ENCODE measurements at regions not wholly inside any gene's neighbourhood (a gene's known extent, or its start where the extent isn't known, plus 50 kb on each side); places are given as distances from the start of the nearest gene placed in this dataset.
A peak's percentile ranks its signal among the peaks of the same experiment; 100 is the strongest.
"Not testable (repeated sequence)": the region's sequence is repeated elsewhere in the genome, so short reads cannot be mapped to it uniquely, and the experiment has no call there.

DNA sequence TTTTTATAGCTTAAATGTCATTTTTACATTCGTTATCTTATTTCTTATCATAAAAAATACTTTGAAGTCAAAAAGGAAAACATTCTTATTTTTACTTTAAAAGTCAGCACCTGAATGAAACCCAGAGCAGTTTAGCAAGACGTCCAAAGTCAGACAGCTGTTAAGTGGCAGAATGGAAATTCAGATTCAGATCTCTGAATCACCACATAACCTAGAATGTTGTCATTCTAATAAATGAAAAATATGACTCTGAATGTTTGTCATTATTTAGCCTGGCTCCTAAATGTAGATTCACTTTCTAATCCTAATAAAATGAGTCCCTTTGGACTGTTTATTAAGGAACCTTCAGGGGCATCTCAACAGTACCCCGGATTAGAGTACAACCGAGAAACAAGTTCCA, 75.2 kb upstream of the RGS7 start:
- Mint-ChIP-seq H3K27me3 (ENCODE audit: low read depth) (peaks cover 22% of the 10 kb centered on the region), H3K4me3 (no peak overlapping the region), H3K36me3 (ENCODE audit: low read depth) (peaks cover 5% of the 10 kb centered on the region), H3K9me3 (no peaks in the 10 kb centered on the region), H3K4me1 (no peaks in the 10 kb centered on the region), H3K27ac (ENCODE audit: unreplicated experiment) (no peak overlapping the region)
- TF ChIP-seq, protein P1, sequence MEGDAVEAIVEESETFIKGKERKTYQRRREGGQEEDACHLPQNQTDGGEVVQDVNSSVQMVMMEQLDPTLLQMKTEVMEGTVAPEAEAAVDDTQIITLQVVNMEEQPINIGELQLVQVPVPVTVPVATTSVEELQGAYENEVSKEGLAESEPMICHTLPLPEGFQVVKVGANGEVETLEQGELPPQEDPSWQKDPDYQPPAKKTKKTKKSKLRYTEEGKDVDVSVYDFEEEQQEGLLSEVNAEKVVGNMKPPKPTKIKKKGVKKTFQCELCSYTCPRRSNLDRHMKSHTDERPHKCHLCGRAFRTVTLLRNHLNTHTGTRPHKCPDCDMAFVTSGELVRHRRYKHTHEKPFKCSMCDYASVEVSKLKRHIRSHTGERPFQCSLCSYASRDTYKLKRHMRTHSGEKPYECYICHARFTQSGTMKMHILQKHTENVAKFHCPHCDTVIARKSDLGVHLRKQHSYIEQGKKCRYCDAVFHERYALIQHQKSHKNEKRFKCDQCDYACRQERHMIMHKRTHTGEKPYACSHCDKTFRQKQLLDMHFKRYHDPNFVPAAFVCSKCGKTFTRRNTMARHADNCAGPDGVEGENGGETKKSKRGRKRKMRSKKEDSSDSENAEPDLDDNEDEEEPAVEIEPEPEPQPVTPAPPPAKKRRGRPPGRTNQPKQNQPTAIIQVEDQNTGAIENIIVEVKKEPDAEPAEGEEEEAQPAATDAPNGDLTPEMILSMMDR (conservative IDR thresholded peaks at IDR 0.05) = no peak
- no peak for DNase-seq (ENCODE audit: low read depth, low spot score)

DNA sequence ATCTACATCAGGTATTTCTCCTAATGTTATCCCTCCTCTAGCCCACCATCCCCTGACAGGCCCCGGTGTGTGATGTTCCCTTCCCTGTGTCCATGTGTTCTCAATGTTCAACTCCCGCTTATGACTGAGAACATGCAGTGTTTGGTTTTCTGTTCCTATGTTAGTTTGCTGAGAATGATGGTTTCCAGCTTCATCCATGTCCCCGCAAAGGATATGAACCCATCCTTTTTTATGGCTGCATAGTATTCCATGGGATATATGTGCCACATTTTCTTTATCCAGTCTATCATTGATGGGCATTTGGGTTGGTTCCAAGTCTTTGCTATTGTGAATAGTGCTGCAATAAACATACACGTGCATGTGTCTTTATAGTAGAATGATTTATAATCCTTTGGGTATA, 68.1 kb upstream of the RGS7 start:
- H3K4me1 Mint-ChIP-seq, H3K9me3 Mint-ChIP-seq: not testable (repeated sequence)

DNA sequence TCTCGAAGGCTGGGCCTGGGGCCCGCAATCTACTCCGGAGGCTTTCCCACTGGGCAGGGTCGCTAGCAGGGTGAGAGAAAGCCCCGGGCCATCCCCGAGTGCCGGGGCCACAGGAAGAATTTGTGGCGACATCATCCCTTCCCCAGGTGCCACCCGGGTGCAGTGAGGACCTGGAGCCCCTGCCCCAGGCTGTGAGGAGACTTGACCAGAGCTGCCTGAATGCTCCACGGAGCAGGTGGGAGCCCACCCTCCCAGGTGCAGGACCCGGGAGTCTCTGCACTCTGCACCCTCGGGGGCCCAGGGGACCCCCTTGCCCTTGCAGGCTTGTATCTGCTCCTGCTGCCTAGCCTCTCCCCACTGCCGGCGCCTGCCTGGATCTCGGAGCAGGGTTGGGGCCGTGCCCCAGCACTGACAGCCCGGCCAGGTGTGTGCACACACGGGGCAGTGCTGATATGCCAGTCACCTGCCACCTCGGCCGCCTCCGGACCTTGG, 67.5 kb upstream of the RGS7 start:
- no peaks in the 10 kb centered on the region for H3K36me3 Mint-ChIP-seq (ENCODE audit: low read depth)
- no peak overlapping the region for H3K4me3 Mint-ChIP-seq
- peaks cover 3% of the 10 kb centered on the region for H3K9me3 Mint-ChIP-seq
- no peak for DNase-seq (ENCODE audit: low read depth, low spot score)
- no peak overlapping the region for H3K27ac Mint-ChIP-seq (ENCODE audit: unreplicated experiment)
- peaks cover 81% of the 10 kb centered on the region for H3K27me3 Mint-ChIP-seq (ENCODE audit: low read depth)
- TF ChIP-seq, protein P1 (conservative IDR thresholded peaks at IDR 0.05) = no peak
- H3K4me1 Mint-ChIP-seq = peaks cover 5% of the 10 kb centered on the region

More for the DNA sequence above, 68.1 kb upstream of the RGS7 start:
- H3K36me3 Mint-ChIP-seq (ENCODE audit: low read depth); DNase-seq (ENCODE audit: low read depth, low spot score); H3K27ac Mint-ChIP-seq (ENCODE audit: unreplicated experiment): not testable (repeated sequence)
- H3K4me3 Mint-ChIP-seq = peak overlapping the region; percentile 74
- peaks cover 78% of the 10 kb centered on the region for H3K27me3 Mint-ChIP-seq (ENCODE audit: low read depth)

DNA sequence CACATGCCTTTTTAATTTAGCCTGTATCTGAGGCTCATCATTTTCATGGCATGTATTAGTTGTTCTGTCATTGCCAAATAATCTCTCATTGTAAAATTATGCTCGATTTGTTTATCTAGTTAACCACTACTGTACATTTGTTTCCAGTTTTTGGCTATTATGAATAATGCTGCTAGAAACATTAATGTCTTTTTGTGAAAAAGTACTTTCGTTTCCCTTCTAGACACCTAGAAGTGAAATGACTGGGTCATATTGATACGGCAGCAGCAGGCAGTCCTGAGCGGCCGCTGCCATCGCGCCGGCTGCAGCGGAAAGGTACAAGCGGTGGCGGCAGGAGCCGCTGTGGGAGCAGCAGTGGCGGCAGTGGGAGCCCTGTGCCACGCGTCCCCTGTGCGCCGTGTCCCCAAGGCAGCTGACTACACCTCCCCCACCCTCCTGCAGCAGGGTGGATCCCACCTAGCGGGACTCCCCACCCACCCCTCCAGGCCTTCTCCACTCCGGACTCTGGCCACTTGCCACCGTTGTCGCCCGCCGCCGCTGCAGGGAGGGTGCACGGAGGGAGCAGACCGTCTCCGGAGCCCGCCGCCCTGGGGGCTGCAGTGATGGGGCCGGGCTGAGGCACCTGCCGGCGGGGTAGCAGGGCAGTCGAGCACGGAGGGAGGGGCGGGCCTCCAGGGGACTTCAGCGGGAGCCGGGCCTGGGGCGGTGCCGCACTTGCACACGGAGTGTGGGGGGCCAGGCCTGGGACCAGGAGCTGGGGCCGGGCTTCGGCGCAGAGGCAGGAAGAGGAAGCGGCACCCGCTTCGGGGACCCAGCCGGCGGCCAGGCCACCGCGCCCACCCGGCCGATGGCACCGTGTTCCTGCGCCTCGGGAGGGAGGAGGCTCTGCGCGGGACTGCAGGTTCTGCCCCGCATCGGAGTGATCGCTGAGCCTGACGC, 66.8 kb upstream of the RGS7 start:
- Mint-ChIP-seq H3K4me3 (peak overlapping the region; percentile 79), H3K27me3 (ENCODE audit: low read depth) (peaks cover 76% of the 10 kb centered on the region)
- TF ChIP-seq, protein P1 (conservative IDR thresholded peaks at IDR 0.05) = peak; percentile 43

DNA sequence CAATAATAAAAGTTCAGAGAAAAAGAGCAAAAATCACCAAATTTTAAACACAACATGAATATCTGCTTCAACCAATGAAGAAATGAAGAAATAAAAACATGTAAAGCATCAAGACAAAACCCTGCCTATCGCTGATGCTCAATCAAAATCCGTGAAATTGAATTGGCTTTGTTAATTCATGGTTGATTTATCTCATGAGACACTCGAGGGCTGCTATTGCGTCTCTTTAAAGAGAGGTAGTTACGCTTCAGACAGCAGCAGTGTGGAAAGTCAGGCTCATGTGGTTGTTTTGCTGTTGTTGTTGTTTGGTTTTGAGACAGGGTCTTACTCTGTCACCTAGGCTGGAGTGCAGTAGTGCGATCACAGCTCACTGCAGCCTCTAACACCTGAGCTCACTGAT, 65.5 kb upstream of the RGS7 start:
- TF ChIP-seq, protein P1 (conservative IDR thresholded peaks at IDR 0.05) = no peak
- H3K4me1 Mint-ChIP-seq = peaks cover 5% of the 10 kb centered on the region
- peaks cover 65% of the 10 kb centered on the region for H3K27me3 Mint-ChIP-seq (ENCODE audit: low read depth)
- H3K4me3 Mint-ChIP-seq = peak overlapping the region; percentile 61
- DNase-seq (ENCODE audit: low read depth, low spot score) = no peak
- peaks cover 3% of the 10 kb centered on the region for H3K9me3 Mint-ChIP-seq
- H3K36me3 Mint-ChIP-seq (ENCODE audit: low read depth) = no peaks in the 10 kb centered on the region
- H3K27ac Mint-ChIP-seq (ENCODE audit: unreplicated experiment) = no peak overlapping the region

More for the DNA sequence above, 66.8 kb upstream of the RGS7 start:
- Mint-ChIP-seq H3K27ac (ENCODE audit: unreplicated experiment) (no peak overlapping the region), H3K9me3 (peaks cover 3% of the 10 kb centered on the region), H3K36me3 (ENCODE audit: low read depth) (no peaks in the 10 kb centered on the region), H3K4me1 (peaks cover 5% of the 10 kb centered on the region)
- peak; percentile 18 for DNase-seq (ENCODE audit: low read depth, low spot score)

DNA sequence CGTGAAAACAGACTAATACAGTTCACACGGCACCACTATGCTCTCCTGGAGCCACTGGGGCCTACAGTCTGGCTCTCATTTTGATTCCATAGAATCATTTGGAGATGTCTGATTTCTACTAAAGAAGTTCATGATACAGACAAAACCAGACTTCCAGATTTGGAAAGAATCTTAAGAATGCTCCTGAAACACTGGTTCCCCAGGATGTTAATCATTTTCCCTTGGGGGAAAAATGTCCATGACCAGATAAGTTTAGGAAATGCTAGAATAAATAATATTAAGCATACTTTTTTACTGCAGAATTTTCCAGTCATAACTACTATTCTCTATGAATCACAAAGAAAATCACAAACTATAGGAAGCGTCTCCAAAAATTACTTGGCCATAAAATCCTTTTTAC, 63.0 kb upstream of the RGS7 start:
- no peaks in the 10 kb centered on the region for H3K9me3 Mint-ChIP-seq
- no peak for DNase-seq (ENCODE audit: low read depth, low spot score)
- H3K4me3 Mint-ChIP-seq = no peak overlapping the region
- H3K27me3 Mint-ChIP-seq (ENCODE audit: low read depth) = peaks cover 40% of the 10 kb centered on the region
- no peaks in the 10 kb centered on the region for H3K36me3 Mint-ChIP-seq (ENCODE audit: low read depth)
- peaks cover 5% of the 10 kb centered on the region for H3K4me1 Mint-ChIP-seq
- TF ChIP-seq, protein P1 (conservative IDR thresholded peaks at IDR 0.05) = no peak
- H3K27ac Mint-ChIP-seq (ENCODE audit: unreplicated experiment) = no peak overlapping the region

All from neural crest cell (in vitro differentiated cells).